SK-MEL-5 (cell line): ENCODE measurements at regions not wholly inside any gene's neighbourhood (a gene's known extent, or its start where the extent isn't known, plus 50 kb on each side); places are given as distances from the start of the nearest gene placed in this dataset.
"Not testable (repeated sequence)": the region's sequence is repeated elsewhere in the genome, so short reads cannot be mapped to it uniquely, and the experiment has no call there.

Source experiments
- DNase-seq: peaks from one replicate; pipeline ENCODE4 v3.0.0-alpha.2; 2016; ENCODE audit warnings: low read depth, low spot score
- in situ Hi-C: cut with HindIII; loops from 2 replicates; pipeline ENCODE4 v1.10.0; 2016; ENCODE audit warnings: low sequenced_read_pairs, high pct_unique_total_duplicates, low pct_unique_long_range_greater_than_20kb

DNA sequence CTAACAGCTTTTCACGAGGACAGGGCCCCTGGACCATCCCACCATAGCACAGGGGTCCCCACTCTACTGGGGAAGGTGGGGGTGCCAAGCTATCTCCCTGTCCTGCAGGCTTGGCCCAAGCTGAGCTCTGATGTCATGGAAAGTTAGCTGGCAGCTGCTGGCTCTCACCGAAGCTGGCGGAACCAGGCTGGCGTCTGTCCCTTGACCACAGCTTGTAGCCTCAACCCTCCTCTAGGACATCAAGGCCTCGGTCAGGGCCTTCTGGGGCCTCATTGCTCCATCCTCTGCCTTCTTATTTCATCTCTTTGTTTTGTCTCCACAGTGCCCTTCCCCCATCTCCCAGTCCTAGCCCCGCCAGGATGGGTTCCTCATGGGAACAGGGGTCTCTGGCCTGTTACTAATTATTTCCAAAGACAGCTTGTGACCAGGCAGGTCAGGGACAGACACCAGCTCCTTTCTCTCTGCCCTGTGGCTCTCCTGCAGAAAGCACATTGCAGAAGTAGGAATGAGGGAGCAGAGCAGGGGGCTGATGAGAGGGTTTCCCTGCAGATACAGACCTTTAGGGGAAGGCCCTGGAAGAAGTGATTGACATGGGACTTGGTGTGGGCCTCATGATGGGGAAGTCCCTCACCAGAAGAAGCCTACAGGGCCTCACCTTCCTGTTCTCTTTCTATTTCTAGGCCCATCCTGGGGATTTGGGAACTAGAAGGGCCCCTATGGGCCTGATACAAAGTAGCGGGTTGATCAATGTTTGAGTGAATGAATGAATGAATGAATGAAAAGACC lies 97.5 kb upstream of the ALX4 start:
- no peak for DNase-seq
- in situ Hi-C loops, result no loop called here

DNA sequence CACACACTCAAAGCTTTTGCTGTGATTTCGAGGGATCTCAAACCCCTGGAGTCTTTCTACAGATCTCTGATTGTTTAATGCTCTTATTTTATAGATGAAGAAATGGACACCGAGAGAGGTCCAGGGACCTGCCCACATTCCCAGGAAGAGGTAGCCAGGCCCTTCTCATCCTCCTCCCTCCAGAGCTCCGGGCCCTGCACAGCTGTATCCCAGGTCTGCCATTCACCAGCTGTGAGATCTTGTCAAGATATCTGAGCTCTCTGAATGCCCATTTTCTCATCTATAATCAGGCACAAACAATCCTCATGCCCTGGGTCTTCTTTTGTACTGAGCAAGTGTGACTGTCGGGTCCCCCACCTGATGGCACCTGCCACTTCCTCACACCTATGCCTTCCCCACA lies 98.2 kb upstream of the ALX4 start:
- DNase-seq, result no peak

DNA sequence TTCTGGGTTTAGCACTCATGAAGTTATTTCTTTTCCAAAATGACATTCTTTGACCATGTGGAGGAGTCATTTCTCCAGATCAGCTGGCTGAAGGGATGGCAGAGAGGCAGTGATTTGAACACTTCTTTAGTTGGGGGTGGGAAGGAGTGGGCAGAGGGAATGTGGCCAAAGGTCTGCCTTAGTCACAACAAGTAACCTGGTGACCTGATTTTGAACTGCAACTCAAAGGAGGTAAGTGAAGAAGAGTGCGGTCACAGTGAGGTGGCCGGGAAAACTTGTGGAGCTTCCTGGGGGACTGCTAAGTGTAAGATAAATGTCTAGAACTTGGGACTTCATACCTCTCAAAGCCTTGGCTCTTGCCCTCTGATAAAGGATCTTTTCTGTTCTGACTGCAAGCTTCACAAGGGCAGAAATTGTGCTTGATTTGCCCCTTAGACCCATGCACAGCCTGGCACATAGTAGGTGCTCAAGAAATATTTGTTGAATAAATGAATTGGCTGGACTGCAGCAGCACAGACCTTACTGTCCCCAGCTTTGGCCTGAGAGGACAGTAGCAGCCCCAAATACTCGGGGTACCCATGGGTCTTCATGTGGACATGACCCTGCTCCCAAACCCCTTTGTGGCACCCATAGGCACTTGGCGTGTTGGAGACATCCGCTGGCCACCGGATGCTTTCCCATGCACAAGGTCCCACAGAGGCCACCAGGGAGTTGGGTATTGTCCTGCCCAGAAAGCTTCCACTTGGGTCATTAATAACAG lies 99.0 kb upstream of the ALX4 start:
- in situ Hi-C loops, result no loop called here
- DNase-seq, result no peak

More for the DNA sequence above, 98.2 kb upstream of the ALX4 start:
- in situ Hi-C loops, result no loop called here

DNA sequence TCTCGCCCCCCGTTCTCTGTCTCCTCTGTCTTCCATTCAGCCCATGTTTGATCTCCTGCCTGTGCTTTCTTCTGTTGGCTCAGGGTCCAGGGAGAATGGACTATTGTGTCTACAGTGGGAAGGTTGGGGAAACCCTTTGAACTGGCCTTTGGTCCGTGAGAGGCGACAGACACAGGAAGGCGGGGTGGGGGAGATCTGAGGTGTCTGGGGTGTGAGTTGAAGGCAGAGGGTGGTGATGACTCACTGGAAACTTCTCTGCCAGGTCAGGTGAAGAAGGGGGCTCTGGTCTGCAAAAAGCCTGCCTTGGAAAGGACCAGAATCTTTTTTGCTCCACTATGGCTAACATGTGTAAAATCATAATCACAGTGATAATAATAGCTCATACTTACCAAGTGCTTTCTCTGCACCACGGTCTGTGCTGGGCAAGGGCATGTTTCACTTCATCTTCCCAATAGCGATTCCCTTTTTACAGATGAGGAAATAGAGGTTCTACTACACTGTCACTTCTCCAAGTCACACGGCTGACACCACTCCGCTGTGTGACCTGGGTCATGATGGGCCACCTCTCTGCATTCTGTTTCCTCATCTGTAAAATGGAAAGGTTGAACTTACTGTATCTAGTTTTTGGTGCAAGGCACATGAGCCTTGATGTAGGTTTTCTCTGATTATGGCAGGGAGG lies 99.8 kb upstream of the ALX4 start:
- in situ Hi-C loops, result no loop called here
- no peak for DNase-seq

DNA sequence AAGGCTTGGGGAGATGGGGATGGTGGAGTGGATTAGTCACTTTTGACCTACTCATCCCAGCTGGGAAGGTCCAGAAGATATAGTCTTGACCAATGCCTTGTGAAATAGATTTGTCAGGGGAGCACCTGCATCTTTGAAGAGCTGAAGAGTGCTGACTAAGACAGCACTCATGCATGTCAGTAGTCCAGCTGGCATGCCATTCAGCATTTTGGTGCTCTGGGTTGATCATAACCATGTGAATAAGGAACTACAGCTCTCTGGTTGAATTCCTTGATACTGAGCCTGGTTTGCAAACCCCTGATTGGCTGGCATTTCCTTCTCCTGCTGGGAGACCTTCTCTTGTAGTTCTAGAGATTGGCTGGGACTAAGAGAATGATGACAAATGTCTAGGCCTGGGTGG lies 106.8 kb upstream of the ALX4 start:
- DNase-seq, result no peak
- in situ Hi-C loops, result no loop called here

DNA sequence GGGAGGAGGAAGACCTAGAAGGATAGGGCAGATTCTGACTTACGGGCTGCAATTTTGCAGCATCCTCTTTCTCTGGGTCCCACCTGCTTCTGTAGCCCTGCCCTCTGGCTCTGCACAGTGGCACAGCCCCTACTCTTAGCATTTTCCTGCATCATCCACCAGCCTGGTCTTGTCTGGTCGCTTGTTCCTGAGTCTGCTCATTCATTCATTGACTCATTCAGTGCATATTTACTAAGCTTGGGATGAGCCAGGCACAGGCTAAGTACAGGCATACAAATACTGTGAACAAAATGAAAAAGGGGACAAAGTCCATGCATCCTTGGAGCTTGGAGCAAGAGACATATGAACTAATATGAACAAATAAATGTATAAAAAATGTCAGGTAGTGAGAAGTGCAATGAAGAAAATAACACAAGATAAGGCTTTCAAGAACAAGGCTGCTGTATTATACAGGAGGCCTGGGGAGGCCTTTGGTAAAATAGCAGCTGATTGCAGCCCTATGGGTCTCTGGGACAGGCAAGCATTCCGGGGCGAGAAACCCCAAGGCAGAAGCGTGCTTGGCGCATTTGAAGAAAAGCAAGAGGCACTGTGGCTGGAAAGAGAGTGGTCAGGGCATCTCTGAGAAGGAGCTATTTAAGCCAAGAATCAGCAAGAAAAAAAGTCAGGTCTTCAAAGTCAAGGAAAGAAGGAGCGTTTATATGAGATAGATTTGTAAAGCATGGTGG lies 108.0 kb upstream of the ALX4 start:
- in situ Hi-C loops, result no loop called here
- DNase-seq, result no peak

DNA sequence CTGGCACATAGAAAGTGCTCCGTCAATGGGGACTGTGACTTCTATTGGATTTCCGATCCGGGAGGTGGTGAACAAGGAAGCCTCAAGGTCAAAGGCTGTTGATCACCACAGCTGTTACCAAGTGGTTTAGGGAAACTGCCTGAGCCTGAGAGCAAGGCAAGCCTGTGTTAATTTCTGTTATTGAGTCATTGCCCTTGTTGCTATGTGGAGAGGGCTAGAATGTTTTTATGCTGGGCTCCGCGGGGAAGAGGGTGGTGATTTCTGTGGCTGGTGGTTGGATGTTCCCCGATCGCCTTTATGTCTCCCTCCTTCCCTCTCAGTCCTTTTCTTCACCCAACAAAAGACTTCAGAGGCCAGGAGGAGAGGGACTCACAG lies 108.5 kb upstream of the ALX4 start:
- DNase-seq, result no peak
- in situ Hi-C loops, result no loop called here

DNA sequence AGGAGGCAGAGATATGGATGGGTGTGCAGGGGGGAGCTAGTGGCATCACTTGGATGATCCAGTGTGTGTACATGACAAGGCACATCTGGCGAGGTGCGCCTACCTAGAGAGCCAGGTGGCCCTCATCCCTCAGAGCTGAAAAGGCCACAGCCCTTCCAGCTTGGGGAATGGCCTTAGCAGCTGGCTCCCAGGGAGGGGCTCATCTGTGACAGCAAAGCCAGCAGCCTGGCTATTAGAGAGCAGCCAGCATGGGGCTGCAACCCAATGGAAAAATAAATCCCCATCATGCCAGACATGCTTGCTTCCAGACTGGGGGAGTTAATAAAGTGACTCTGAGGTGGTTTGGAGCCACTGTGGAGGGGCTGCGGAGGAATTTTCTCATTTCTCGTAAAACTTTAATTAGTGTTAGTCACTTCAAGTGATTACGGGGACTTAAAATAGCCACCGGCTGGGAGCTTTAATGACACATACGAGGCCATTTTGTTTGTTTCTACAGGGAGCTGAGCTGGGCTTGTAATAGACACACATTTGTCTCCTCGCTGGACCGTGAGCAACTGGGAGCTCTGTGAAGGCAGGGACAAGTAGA lies 111.2 kb upstream of the ALX4 start:
- DNase-seq, result no peak
- in situ Hi-C loops, result no loop called here

DNA sequence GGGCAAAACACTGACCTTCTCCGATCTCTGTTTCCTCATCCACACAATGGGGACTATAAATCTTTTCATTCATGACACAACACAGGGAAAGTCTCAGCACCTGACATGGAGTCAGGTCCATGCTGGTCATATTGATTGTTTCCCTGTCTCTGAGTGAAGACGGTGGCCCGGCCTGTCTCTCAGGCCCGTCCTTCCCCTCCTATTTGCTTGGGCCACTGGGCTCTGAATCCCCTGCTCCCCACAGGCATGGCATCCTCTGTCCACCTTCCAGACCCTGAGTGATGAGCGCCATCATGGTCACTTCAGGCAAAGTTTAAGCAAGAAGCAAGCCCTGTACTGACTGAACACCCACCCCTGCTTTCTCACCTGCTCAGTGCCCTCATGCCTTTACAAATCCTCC lies 113.3 kb upstream of the ALX4 start:
- in situ Hi-C loops, result no loop called here
- no peak for DNase-seq

DNA sequence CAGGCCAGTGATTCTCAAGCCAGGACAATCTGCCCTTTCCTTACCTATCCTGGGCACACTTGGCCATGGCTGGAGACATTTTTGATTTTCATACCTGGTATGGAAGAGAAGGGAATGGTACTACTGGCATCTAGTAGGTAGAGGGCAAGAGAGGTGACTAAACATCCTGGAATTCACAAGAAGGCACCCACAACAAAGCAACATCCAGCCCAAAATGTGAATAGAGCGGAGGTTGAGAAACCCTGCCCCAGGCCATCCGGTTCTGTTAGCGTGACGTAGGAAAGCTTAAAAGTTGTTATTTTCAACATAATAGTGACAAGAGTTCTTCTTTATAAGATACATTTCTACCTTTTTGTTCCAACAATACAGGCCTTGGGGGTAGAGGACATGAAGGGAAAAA lies 114.9 kb upstream of the ALX4 start:
- peak; percentile 10 for DNase-seq
- in situ Hi-C loops, result no loop called here

DNA sequence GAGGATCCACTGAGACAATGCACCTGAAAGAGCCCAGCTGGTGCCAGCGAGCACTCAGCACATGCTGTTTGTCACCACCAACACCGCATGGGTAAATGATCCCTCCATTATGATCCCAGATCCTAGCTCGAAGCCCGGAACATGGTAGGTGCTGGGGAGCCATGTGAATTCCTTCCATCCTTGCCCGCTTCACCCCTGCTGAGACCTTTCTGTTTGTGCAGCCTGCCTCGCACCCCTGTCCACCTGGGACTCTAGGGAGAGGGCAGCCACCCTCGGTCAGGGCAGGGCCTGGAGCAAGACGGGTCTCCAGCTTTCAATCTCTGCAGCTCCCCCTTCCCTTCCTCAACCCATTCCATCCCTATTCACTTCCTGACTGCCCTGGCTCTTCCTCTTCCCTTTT lies 116.2 kb upstream of the ALX4 start:
- no peak for DNase-seq
- in situ Hi-C loops, result no loop called here

DNA sequence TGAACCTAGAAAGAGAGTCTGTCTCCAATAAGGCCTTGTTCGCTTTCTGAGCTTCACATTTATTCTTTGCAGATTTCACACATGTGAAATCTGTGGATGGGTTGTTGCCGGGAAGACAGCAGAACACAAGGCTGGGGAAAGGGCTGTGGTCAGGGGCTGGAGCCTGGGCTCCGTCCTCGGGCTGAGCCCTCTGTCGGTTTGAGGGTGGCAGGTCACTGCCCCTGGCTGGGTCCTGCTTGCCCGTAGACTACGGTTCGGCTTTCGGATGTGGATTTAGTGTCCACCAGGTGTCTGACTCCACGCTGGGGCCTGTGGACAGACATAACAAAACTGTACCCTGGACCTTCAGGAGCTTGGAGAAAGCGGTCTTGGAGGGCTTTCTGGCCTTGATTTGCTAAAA lies 117.0 kb upstream of the ALX4 start:
- DNase-seq, result no peak
- in situ Hi-C loops, result no loop called here

DNA sequence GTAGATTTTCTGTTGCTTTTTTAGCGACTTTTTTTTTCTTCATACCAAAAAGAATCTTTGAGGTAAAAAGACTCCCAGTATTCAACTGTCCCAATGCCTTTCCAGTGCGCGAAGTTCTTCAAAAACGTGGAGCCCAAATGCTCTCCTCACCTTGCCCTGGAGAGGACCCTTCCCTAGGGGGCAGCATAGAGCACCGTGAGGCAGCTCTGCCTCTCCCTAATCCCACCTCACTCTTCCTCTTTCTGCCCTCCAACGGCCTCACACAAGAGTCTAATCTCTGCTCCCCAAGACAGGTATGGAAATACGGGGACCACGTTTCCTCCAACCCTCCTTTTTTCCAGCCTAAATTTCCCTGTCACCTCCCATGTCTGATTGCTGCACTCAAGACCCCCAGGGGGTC lies 117.5 kb upstream of the ALX4 start:
- DNase-seq, result peak; percentile 37
- in situ Hi-C loops, result no loop called here

DNA sequence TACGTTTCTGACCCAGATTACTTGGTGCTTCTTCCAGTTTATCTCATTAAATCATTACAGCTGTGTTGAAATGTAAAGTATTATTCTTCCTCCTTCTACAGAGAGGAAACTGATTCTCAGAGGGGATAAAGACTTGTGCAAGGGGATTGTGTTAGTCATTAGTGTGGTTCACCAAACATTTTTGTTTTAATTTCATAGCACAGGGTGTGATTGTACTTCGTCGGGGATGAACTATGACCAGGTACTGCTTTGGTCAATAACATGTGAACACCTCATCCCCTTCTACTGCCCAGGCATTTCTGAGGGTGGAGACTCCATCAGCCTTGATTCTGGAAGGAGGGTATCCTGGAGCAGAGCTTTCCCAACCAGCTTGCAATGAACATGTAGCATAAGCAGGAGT lies 120.2 kb upstream of the ALX4 start:
- DNase-seq, result no peak
- in situ Hi-C loops, result no loop called here

DNA sequence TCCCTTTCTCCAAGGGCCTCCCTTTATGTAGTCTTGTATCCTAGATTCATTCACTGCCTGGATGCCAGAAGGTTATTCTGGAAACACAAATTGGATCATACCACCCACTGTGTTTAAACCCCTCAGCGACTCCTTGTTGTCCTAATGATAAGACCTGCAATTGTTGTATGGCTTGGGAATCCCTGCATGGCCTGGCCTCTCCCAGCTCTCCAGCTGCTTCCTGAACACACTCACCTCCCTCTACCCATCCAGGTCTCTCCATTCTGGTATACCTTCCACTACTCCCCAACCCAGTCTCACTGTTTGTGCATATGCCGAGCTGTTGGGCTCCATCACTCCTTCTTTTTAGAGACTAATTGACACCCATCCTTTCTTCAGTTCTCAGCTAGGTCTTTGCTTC lies 124.3 kb upstream of the ALX4 start:
- no peak for DNase-seq
- in situ Hi-C loops, result no loop called here

DNA sequence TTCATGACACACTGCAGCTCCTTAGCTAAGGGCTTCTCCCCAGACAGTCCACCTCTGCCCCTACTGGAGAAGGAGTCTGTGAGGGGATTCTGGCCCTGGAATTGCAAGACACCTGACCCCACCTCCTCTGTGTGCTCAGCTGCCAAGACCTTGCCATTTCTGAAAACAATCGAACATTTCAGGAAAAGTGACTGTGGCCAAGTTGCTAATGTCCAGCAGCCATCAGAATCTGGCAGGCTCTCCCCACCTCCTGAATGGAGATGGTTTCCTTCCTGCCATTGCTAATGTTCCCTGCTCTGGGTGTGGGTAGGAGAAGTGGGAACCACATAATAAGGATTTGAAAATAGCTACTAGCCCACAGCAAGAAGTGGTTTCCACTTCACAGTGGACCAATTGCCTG lies 127.2 kb upstream of the ALX4 start:
- no peak for DNase-seq
- in situ Hi-C loops, result no loop called here

DNA sequence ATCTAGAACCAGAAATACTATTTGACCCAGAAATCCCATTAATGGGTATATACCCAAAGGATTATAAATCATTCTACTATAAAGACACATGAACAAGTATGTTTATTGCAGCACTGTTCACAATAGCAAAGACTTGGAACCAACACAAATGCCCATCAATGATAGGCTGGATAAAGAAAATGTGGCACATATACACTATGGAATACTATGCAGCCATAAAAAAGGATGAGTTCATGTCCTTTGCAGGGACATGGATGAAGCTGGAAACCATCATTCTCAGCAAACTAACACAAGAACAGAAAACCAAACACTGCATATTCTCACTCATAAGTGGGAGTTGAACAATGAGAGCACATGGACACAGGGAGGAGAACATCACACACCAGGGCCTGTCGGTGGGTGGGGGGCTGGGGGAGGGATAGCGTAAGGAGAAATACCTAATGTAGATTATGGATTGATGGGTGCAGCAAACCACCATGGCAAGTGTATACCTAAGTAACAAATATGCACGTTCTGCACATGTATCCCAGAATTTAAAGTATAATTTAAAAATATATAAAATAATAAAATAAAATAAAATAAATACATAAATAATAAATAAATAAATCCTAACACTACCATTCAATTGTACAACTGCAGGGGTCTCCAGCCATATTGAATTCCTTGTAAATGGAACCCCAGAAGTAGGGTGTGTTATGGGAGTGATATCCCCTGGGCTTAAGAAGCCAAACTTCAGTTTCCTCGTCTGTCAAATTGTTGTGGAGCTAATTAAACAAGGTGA lies 122.4 kb upstream of the CD82 start:
- DNase-seq, in situ Hi-C loops: not testable (repeated sequence)
